ENCODE measurements at regions not wholly inside any gene's neighbourhood (a gene's known extent, or its start where the extent isn't known, plus 50 kb on each side); places are given as distances from the start of the nearest gene placed in this dataset.
A peak's percentile ranks its signal among the peaks of the same experiment; 100 is the strongest.
"Not testable (repeated sequence)": the region's sequence is repeated elsewhere in the genome, so short reads cannot be mapped to it uniquely, and the experiment has no call there.

DNA sequence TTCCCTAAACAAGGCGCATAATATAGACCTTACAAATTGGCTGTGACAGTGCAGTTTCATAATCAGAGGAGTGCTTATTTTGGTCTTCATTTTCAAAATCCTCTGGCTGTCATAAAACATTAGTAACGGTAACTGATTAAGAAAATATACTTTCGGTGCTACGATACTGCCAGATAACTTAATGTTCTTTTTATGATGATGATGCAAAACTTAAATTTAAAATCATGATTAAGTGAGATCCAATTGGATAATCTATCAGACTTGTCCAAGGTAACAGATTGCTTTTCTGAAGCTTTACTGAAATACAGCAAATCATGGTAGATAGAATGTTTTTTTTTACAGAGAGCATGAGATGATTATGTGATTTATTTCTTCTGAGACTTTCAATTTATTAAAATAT lies 364.2 kb upstream of the CNTN3 start:
- no peak for DNase-seq

DNA sequence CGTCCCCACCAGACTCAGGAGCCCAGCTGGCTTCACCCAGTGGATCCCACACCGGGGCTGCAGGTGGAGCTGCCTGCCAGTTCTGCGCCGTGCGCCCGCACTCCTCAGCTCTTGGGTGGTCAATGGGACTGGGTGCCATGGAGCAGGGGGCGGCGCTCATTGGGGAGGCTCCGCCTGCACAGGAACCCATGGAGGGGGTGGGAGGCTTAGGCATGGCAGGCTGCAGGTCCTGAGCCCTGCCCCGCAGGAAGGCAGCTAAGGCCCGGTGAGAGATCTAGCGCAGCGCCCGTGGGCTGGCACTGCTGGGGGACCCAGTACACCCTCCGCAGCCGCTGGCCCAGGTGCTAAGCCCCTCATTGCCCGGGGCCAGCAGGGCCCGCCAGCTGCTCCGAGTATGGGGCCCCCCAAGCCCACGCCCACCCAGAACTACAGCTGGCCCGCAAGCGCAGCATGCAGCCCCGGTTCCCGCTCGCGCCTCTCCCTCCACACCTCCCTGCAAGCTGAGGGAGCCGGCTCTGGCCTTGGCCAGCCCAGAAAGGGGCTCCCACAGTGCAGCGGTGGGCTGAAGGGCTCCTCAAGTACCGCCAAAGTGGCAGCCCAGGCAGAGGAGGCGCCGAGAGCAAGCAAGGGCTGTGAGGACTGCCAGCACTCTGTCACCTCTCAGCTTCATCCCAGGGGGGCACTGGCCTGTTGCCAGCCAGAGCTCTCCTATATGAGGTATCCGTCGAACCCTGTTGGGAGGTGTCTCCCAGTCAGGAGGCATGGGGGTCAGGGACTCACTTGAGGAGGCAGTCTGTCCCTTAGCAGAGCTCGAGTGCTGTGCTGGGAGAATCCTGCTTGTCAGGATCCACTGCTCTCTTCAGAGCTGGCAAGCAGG lies 370.8 kb upstream of the CNTN3 start:
- DNase-seq = not testable (repeated sequence)

GRCh38 chr3:74988095-74988494 lies 373.6 kb upstream of the CNTN3 start:
- no peak for DNase-seq

GRCh38 chr3:74992898-74993297 lies 378.4 kb upstream of the CNTN3 start:
- no peak for DNase-seq

- DNase-seq = no peak
These were observed 386.9 kb upstream of the CNTN3 start for GRCh38 chr3:75001330-75001729.

GRCh38 chr3:75012791-75013331 lies 398.4 kb upstream of the CNTN3 start:
- no peak for DNase-seq

GRCh38 chr3:75014008-75014407 lies 399.5 kb upstream of the CNTN3 start:
- DNase-seq = no peak

DNA sequence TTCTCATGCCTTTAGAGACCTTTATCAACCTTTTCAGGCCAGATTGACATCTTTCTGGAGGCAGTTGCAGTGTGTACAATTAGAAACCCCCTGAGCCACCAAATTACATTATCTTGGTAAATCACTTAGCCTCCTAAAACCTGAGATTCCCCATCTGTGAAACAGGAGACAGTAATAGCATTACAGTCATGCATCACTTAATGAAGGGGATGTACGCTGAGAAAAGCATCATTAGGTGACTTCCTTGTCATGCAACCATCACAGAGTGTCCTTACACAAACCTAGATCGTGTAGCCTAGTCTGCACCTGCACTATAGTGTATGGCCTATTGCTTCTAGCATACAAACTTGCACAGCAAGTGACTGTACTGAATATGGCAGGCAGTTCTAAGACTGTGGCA lies 400.8 kb upstream of the CNTN3 start:
- no peak for DNase-seq

DNA sequence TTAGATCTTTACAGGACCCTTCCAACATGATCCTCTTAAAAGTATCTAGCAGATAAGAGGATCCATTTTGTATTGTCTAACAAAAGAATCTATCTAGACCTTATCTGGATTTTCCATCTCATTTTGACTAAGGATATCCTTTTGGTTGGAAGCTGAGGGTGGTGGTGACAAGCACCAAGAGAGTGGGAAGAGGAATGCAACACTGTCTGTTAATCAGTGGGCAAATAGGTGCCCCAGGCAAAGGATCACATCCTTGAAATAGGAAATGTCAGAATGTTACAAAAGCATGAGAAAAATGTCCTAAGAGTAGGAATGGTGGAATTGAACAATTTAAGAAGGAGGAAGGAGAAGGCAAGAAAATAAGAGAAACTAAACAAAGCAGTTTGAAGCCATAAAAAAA lies 420.7 kb upstream of the CNTN3 start:
- no peak for DNase-seq

DNA sequence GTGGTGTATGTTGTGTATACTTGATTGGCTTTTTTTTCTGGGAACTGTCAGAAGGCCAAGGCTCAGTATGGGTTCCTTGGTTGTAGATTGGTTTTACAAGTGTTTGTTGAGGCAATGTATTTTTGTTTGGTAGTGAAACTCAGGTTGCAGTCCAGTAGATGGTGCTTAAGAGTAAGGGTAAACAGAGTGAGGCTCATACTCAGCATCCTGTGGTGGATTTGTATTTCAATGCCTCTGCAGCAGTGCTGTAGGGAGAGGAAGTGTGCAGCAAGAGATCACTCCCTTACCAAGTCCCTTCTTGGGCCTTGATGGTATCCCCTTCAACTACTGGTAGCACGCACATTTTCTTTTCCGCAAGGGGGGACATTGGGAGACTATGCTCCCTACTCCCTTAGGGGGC lies 428.5 kb upstream of the CNTN3 start:
- no peak for DNase-seq

DNA sequence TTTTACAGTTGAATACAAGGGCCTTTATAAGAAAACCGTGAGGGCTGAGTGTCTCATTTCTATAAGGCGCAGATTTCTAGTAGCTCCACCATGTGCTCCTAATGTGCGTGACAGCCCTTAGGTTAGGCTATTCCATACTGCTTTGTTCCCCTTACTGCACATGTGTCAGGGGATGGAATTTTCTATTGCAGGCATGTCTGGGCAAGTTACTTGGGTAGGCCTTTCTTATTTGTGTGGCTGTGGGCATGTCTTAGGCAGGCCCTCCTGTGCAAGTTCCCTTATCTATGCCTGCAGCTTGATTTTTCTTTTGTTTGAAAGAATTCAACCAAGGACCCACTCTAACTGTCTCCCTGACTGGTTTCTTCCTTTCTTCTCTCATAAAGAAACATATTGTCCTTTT lies 434.2 kb upstream of the CNTN3 start:
- DNase-seq = no peak

DNA sequence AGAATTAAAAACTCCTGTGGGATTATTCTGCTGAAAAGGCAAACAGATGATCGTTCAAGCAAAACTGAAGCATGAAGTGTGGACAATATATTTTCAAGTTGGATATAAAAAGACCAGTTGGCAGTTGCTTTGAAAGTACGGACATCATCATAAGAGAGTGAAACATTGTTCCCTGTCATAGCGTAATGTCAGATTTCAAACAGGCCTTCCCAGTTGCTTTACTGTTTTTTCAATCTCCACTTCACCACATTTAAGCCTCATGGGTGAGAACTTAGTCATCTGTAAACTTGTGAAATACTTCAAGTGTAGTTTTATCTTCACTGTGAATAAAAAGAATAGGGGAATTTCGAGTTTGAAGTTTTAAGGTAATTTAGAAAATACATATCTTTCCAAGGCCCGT lies 435.1 kb upstream of the CNTN3 start:
- no peak for DNase-seq

GRCh38 chr3:75059120-75059519 lies 444.7 kb upstream of the CNTN3 start:
- no peak for DNase-seq

DNA sequence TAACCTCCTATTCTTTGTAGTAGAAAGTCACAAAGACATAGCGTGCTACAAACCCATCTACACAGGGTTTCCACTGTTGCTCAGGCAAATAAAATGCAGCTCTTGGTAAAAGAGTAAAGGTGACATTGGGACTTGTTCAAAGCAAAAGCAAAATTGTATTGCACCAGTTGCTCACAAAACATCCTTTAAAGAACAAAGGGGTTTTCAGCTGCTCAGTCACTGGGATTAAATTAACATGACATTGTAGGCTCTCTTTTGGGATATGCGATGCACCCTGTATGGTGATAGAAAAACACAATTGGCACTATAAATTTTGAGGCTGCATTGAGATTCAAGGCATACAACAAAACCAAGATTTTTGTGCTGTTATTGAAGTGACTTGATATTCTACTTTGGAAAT lies 447.3 kb upstream of the CNTN3 start:
- peak in 1 of 2 experiments; percentile 37 for DNase-seq

GRCh38 chr3:75075158-75075557 lies 460.7 kb upstream of the CNTN3 start:
- no peak for DNase-seq

GRCh38 chr3:75076481-75076880 lies 462.0 kb upstream of the CNTN3 start:
- DNase-seq = no peak

DNA sequence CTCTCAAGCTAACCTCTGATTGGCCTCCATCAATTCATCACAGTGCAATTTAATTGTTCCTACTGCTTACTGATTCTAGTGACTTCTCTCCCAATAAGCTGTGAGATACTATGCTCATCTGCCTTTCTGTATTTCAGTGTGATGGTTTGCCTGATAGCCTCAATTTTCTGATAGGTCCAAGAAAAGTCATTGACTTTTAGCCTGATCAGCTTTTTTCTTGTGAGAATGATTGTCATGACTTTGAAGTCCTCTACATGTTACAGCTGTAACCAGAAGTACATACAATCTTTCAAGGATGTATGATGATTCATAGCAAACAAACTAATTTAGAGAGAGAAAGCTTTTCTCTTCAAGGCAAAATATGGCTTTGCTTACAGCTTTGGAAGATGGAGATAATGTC lies 463.8 kb upstream of the CNTN3 start:
- no peak for DNase-seq

- no peak for DNase-seq
These were observed 468.4 kb upstream of the CNTN3 start for GRCh38 chr3:75082845-75083244.

DNA sequence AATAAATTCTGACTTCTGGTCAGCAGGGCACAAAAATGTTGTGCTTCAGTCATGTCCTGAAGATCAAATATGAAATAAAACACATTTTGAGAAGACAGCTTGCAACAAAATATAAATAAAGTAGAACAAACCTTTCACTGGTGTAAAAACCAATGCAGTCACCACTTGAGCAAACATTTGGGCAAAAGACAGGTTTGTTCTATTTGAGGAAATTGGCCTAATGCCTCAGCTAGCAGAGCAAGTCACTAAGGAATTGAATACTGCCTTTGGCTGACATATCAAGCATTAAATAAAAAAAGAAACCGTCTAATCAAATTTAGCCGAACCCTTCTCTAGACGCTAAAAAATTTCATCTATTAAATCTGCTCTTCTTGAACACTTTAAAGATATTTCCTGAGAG lies 475.4 kb upstream of the CNTN3 start:
- peak in 1 of 2 experiments; percentile 29 for DNase-seq

GRCh38 chr3:75101329-75102147 lies 487.1 kb upstream of the CNTN3 start:
- DNase-seq = no peak

GRCh38 chr3:75110741-75111140 lies 496.3 kb upstream of the CNTN3 start:
- no peak for DNase-seq

DNA sequence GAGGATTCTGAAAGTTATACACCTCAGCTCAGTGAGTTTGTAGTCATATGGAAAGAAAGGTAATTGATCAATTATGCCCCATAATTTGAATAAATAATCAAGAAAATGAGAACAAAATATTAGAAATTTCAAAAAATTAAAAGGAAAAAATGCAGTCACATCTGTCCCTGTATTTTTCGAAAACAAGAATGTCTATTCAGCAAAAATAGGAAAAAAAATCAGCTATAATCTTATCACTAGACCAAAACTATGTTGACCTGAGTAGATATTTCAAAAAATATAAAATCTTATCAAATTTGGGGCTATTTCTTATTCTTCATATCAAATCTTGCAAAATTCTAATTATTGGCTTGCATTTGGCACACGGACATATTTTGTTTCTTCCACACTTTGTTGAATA lies 501.2 kb upstream of the CNTN3 start:
- DNase-seq = no peak

- DNase-seq = no peak
These were observed 504.3 kb upstream of the CNTN3 start for GRCh38 chr3:75118779-75119178.

GRCh38 chr3:75126556-75126955 lies 512.1 kb upstream of the CNTN3 start:
- no peak for DNase-seq

Measured in NCI-H2081 (cell line).